ENCODE measurements at regions not wholly inside any gene's neighbourhood (a gene's known extent, or its start where the extent isn't known, plus 50 kb on each side); places are given as distances from the start of the nearest gene placed in this dataset.
"Not testable (repeated sequence)": the region's sequence is repeated elsewhere in the genome, so short reads cannot be mapped to it uniquely, and the experiment has no call there.

GRCh38 chr11:122563761-122564160 is 91.8 kb upstream of the UBASH3B start:
- H3K4me3 ChIP-seq: no peak overlapping the region
- DNase-seq (ENCODE audit: low spot score): no peak
- no peak for TF ChIP-seq CTCF (IDR thresholded peaks at IDR 0.05)
- H3K27ac ChIP-seq: no peak overlapping the region

GRCh38 chr11:122559734-122560382 is 95.7 kb upstream of the UBASH3B start:
- no peak overlapping the region for H3K27ac ChIP-seq
- no peak for DNase-seq (ENCODE audit: low spot score)
- TF ChIP-seq CTCF (IDR thresholded peaks at IDR 0.05): no peak
- H3K4me3 ChIP-seq: no peak overlapping the region

GRCh38 chr11:122559218-122559617 is 96.3 kb upstream of the UBASH3B start:
- DNase-seq (ENCODE audit: low spot score); H3K4me3 ChIP-seq; H3K27ac ChIP-seq: not testable (repeated sequence)

DNA sequence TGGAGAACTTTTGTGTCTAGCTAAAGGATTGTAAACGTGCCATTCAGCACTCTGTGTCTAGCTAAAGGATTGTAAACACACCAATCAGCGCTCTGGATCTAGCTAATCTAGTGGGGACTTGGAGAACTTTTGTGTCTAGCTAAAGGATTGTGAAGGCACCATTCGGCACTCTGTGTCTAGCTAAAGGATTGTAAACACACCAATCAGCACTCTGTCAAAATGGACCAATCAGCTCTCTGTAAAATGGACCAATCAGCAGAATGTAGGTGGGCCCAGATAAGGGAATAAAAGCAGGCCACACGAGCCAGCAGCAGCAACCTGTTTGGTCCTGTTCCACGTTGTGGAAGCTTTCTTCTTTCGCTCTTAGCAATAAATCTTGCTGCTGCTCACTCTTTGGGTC is 98.4 kb upstream of the UBASH3B start:
- peak overlapping the region; percentile 62 for H3K4me3 ChIP-seq
- H3K27ac ChIP-seq; DNase-seq (ENCODE audit: low spot score): not testable (repeated sequence)

- TF ChIP-seq CTCF (IDR thresholded peaks at IDR 0.05): no peak
- H3K27ac ChIP-seq: no peak overlapping the region
- peak overlapping the region; percentile 62 for H3K4me3 ChIP-seq
- no peak for DNase-seq (ENCODE audit: low spot score)
These were observed 98.9 kb upstream of the UBASH3B start for GRCh38 chr11:122556605-122557004.

DNA sequence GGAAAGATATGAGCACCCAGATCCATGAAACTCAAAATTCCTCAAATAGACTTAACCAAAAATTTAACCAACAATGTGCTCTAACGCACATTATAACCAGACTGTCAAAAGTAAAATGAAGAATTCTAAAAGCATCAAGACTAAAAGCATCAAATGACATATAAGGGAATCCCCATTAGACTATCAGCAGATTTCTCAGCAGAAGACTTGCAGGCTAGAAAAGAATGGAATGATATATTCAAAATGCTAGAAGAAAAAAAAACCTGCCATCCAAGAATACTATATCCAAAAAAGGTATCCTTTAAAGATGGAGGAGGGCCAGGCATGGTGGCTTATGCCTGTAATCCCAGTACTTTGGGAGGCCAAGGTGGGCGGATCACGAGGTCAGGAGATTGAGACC is 117.5 kb upstream of the UBASH3B start:
- H3K27ac ChIP-seq: no peak overlapping the region
- no peak overlapping the region for H3K4me3 ChIP-seq
- no peak for TF ChIP-seq CTCF (IDR thresholded peaks at IDR 0.05)
- DNase-seq (ENCODE audit: low spot score): no peak

DNA sequence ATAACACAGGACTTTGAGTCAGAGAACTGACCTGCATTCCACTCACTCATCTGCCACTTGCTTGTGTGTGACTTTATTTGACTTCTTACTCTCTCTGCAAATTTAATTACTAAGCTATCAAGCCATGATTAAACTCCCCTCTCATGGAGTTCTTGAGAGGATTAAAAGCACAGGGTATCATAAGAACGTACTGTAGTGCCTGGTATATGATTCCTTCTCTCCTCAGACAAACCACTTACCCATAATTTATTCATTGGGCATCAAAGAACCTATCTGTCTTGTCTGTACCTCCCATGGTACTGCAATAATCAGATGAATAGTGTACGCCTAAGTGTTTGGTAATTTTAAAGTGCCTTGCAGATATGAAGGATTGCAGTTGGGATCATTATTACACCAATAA is 130.6 kb upstream of the UBASH3B start:
- Histone ChIP-seq H3K27ac (no peak overlapping the region), H3K4me3 (no peak overlapping the region)
- TF ChIP-seq CTCF (IDR thresholded peaks at IDR 0.05): no peak
- DNase-seq (ENCODE audit: low spot score): no peak

- no peak for TF ChIP-seq CTCF (IDR thresholded peaks at IDR 0.05)
- no peak for DNase-seq (ENCODE audit: low spot score)
- Histone ChIP-seq H3K4me3 (no peak overlapping the region), H3K27ac (no peak overlapping the region)
These were observed 131.4 kb upstream of the UBASH3B start for GRCh38 chr11:122523846-122524805.
